H1 (cell line): ENCODE measurements at regions not wholly inside any gene's neighbourhood (a gene's known extent, or its start where the extent isn't known, plus 50 kb on each side); places are given as distances from the start of the nearest gene placed in this dataset.

Source experiments
- BCL11A ChIP-seq, 2 experiments: IDR thresholded peaks; one replicate each; pipeline ENCODE4 v1.6.1; 2011; ENCODE audit warnings: low read depth in 2 of 2, low read length in 2 of 2, mild to moderate bottlenecking in 2 of 2
- CHD2 ChIP-seq: IDR thresholded peaks from 2 replicates; pipeline ENCODE4 v1.6.1; 2012; ENCODE audit warnings: low read length, improper control_type of control experiment
- CTCF ChIP-seq, 3 experiments: IDR thresholded peaks; 1 replicate in 2 of 3; 2 replicates in 1 of 3; pipeline versions ENCODE4 v1.5.1 to v1.6.1; 2011; ENCODE audit warnings: low read length in 3 of 3, mild to moderate bottlenecking in 3 of 3, inconsistent platforms in 2 of 3, low read depth in 1 of 3, moderate library complexity in 1 of 3; ENCODE audit not compliant: insufficient read depth in 1 of 3; ENCODE audit errors: control extremely low read depth in 1 of 3
- EZH2 ChIP-seq: fragments of 200-600 bp; sonication (generic); IDR thresholded peaks from 2 replicates; pipeline ENCODE4 v1.7.1; 2012; ENCODE audit warnings: low read depth, mild to moderate bottlenecking, moderate library complexity, low read length, inconsistent platforms; ENCODE audit not compliant: severe bottlenecking
- GABPA ChIP-seq: IDR thresholded peaks from 2 replicates; pipeline ENCODE4 v1.6.1; 2011; ENCODE audit warnings: mild to moderate bottlenecking, low read length, moderate library complexity, borderline replicate concordance; ENCODE audit not compliant: insufficient read depth
- JUND ChIP-seq: IDR thresholded peaks from 2 replicates; pipeline ENCODE4 v1.6.1; 2011; ENCODE audit warnings: mild to moderate bottlenecking, improper control_type of control experiment, low read length
- MAFK ChIP-seq: IDR thresholded peaks from 2 replicates; pipeline ENCODE4 v1.6.1; 2012; ENCODE audit warnings: low read depth, mild to moderate bottlenecking, improper control_type of control experiment, low read length
- POLR2A ChIP-seq, 2 experiments: IDR thresholded peaks; 1 replicate in 1 of 2; 2 replicates in 1 of 2; pipeline ENCODE4 v1.6.1; 2011; ENCODE audit warnings: low read depth in 2 of 2, low read length in 2 of 2, mild to moderate bottlenecking in 2 of 2; ENCODE audit errors: control extremely low read depth in 1 of 2
- POLR2AphosphoS5 ChIP-seq: IDR thresholded peaks from 2 replicates; pipeline ENCODE4 v1.6.1; 2011; ENCODE audit warnings: low read depth, low read length
- TAF1 ChIP-seq: IDR thresholded peaks from 2 replicates; pipeline ENCODE4 v1.6.1; 2011; ENCODE audit warnings: mild to moderate bottlenecking, low read depth, low read length
- ZNF274 ChIP-seq: IDR thresholded peaks from 2 replicates; pipeline ENCODE4 v1.7.0; 2012; ENCODE audit warnings: low read length, borderline replicate concordance; ENCODE audit errors: extremely low read depth

- no peak for TF ChIP-seq CTCF (IDR thresholded peaks at IDR 0.05; ENCODE audit: control extremely low read depth in 1 of 3, insufficient read depth in 1 of 3, low read depth in 1 of 3, low read length in 3 of 3)
- TF ChIP-seq BCL11A (IDR thresholded peaks at IDR 0.05; ENCODE audit: low read depth in 2 of 2, low read length in 2 of 2): no peak
- no peak for TF ChIP-seq MAFK
- TF ChIP-seq POLR2A (IDR thresholded peaks at IDR 0.05; ENCODE audit: control extremely low read depth in 1 of 2, low read depth in 2 of 2, low read length in 2 of 2): no peak
- TF ChIP-seq GABPA: no peak
- TF ChIP-seq TAF1: no peak
- TF ChIP-seq EZH2: no peak
- no peak for TF ChIP-seq JUND
- no peak for TF ChIP-seq CHD2
- TF ChIP-seq ZNF274: no peak
- no peak for TF ChIP-seq POLR2AphosphoS5
Measured at GRCh38 chr11:15670520-15671070, 555.9 kb downstream of the INSC start.
